ENCODE measurements at regions not wholly inside any gene's neighbourhood (a gene's known extent, or its start where the extent isn't known, plus 50 kb on each side); places are given as distances from the start of the nearest gene placed in this dataset.
"Not testable (repeated sequence)": the region's sequence is repeated elsewhere in the genome, so short reads cannot be mapped to it uniquely, and the experiment has no call there.

- DNase-seq = no peak
Measured at GRCh38 chr16:17567455-17567854, 96.7 kb upstream of the XYLT1 start.

GRCh38 chr16:17566656-17567450 lies 96.1 kb upstream of the XYLT1 start:
- DNase-seq = no peak

DNA sequence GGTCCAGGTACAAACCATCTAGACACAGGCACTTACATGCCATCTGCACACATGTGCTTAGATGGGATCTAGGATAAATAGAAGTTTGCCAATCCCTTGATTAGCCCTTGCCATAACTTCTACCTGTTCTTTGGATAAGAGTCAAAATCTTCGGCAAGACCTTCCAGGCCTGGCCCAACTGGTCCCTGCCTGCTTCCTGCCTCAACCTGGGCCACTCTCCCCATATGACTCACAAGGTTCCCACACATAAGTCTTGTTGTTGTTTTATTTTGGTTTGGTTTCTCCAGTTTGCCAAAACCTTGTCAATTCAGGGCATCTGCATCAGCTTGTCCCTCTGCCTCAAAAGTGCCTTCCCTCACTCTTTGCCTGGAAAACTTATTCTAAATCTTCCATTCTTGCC lies 95.3 kb upstream of the XYLT1 start:
- DNase-seq = no peak

DNA sequence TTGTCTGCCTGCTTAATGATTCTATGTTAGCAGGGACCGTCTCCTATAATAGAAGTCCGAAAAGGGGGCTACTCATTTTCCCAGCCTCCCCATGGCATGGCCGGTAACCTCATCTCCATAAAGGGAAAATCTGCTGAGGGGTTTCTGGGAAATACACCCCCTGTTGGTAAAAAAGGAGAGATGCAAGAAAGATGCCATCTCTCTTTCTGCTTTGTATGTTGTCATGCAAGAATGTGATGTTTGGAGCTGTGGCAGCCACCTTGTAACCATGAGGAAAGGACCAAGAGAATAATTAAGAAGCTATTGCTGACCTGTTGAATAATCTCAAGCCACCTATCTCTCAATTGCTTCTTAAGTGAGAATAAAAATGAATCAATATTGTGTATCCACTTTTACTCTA lies 94.8 kb upstream of the XYLT1 start:
- no peak for DNase-seq

GRCh38 chr16:17564856-17565255 lies 94.1 kb upstream of the XYLT1 start:
- no peak for DNase-seq

DNA sequence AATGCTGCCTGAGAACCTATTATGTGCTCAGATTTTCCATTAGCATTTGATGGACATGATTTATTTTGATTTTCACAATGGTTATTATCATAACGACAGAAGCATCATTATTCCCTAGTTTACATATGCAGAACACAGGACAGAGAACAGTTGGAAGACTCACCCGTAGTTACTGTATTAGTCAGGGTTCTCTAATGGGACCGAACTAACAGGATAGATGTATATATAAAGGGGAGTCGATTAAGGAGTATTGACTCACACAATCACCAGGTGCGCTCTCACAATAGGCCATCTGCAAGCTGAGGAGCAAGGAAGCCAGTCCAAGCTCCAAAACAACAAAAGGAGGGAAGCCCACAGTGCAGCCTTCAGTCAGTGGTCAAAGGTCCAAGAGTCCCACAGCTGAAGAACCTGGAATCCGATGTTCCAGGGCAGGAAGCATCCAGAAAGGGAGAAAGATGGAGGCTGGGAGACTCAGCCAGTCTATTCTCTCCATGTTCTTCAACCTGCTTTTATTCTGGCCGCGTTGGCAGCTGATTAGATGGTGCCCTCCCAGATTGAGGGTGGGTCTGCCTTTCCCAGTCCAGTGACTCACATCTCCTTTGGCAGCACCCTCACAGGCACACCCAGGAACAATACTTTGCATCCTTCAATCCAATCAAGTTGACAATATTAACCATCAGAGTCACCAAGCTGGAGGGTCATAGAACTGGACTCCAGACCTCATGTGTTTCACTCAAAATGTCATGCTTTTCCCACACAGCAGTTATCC lies 92.7 kb upstream of the XYLT1 start:
- DNase-seq = no peak

DNA sequence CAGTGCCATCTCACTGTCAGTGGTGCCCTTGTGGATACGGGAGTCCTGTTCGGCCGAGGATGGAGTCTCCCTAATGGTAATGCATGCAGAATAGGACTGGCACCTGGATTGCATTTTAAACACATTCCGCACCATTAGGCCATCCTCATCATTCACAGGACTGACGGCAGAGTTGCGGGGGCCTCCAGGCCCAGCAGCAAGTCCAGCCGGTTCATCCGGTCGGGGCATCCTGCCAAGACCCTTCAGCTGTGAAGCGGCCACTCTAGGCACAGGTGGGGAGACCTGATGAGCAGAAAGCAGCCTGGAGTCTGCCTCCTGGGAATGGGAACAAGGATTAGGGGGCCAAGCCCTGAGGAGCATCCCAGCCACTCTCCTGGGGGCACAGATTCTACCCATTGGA lies 90.3 kb upstream of the XYLT1 start:
- no peak for DNase-seq

DNA sequence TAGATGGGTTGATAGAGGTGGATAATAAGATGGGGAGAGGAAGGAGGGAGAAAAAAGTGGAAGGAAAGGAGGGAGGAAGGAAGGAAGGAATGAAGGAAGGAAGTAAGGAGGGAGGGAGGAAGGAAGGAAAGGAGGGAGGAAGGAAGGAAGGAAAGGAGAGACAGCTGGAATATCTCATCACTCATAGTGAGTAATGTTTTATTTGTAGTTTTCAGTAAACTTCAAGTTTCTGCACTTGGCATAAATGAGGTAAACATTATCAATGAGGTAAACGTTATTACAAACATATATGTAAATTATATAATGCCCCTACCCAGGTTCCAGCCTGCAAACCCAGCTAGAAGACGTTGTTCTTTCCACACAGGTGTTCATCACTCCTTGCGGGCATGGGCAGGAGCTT lies 89.8 kb upstream of the XYLT1 start:
- DNase-seq = no peak

GRCh38 chr16:17559394-17559793 lies 88.6 kb upstream of the XYLT1 start:
- DNase-seq = no peak

- DNase-seq = no peak
Measured at GRCh38 chr16:17557949-17558348, 87.2 kb upstream of the XYLT1 start.

DNA sequence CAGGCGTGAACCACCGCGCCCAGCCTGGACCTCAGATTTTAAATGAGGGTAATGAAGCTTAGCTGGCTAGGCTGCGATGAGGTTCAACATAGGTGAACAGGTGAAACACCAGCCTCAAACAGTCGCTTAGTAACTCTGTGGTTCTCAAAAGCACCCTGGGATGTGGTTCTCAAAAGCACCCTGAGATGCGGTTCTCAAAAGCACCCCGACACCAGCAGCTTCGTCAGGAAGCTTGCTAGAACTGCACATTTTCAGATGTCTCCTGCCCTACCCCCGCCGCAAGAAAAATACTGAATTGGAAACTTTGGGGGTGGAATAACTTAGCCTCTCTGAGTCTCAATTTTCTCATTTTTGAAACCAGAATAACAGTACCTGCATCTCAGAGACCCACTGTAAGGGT lies 86.7 kb upstream of the XYLT1 start:
- DNase-seq = no peak

DNA sequence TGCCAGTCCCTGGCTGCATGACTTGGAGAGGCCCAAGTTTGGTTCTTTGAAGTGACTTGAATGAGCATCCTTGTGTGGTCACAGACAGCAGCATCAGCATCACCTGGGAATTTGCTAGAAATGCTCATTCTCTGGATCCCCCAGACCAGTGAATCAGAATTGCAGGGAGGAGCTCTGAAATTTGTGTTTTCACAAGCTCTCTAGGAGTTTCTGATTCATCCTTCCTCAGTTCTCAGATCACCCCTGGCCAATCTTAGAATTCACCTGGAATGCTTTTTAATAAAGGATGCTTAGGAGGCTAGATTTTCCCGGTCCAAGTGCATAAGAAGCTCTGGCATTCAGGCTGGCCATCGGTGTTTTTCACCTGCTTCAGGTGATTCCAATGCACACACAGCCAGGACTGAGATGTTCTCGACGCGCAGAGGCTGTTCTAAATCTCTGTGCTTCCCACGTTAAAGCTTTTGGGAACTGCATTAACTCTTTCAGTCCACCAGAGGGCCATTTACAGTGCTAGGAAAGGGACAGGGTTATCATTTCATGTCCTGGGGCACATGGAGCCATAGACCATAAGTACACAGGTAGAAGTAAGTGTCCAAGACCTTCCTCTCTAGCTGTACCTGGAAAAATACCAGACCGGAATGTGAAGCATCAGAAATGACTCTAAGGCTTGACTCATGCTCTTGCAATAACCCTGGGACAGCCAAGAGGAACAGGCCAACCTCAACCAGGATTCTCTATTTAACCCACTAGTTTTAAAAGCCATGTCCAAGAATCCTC lies 85.7 kb upstream of the XYLT1 start:
- no peak for DNase-seq

GRCh38 chr16:17555176-17555575 lies 84.4 kb upstream of the XYLT1 start:
- DNase-seq = no peak

GRCh38 chr16:17552351-17552750 lies 81.6 kb upstream of the XYLT1 start:
- no peak for DNase-seq

- not testable (repeated sequence) for DNase-seq
Measured at GRCh38 chr16:17551682-17552081, 80.9 kb upstream of the XYLT1 start.

DNA sequence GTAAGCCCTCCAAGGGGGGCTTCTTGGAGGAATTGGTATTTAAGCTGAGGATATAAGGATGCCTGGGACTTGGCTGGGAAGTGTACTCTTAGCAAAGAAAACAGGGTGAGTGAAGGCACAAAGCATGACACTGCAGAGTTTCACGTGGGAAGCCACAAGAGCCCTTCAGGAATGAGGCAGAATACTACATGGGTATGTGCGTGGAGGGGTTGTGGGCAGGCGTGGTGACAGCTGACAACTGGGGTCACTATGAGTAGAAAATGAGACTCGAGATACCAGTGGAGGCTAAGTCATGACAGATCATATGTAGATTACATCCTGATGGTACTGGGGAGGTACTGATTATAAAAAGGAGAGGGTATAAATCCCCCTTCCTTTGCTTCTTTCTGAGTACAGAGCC lies 78.1 kb upstream of the XYLT1 start:
- DNase-seq = no peak

GRCh38 chr16:17544785-17545184 lies 74.0 kb upstream of the XYLT1 start:
- DNase-seq = peak; percentile 21

GRCh38 chr16:17544304-17544703 lies 73.5 kb upstream of the XYLT1 start:
- no peak for DNase-seq

DNA sequence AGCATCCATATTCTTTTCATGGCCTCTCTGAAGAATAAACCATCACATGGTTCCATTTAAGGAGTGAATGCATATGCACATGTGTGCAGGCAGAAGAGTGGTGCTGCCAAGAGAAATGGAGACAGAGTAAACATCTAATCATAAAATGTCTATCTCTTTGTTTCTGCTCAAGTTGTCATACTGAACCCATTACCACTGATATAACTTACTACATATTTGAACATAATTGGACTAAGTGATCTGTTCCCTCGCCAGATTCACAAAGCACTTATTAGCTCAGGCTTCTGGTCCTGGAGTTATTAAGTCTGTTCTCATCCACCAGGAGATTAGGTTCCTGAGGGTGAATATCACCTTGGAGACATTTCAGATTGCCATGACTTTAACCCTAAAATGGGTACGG lies 72.3 kb upstream of the XYLT1 start:
- DNase-seq = no peak

DNA sequence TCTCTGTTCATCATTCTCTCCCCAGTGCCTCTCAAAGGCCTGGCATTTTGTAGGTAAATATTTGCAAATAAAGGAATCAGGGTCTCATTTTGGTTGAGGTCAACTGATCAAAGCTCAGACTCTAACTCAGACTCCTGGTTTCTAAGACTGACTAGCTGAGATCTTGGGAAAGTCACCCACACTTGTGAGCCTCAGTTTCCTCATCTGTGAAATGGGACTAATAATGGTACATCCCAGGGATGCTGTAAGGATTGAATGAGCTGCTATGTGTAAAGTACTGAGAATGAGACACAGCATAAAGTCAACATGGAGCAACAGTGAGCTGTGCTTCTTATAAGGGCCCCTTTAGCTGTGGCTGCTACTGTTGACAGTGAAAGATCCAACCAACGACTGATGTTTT lies 70.6 kb upstream of the XYLT1 start:
- DNase-seq = no peak

DNA sequence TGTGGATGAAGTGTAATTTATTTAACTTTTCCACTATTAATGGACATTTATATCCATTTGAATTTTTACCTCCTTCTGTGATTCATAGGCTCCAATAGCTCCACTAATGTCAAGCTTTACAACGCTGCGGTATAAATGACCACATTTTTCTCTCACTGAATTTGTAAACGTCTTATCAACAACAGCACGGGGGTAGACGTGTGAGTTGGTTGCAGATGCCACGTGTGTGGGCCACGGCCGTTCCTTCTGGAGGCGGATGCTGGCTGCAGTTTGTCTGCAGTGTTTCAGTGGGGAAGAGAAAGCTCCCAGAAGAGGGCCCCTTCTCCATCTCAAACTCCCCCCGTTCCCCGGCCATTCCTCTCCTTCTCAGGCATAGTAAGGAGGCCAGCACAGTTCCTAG lies 68.2 kb upstream of the XYLT1 start:
- DNase-seq = no peak

DNA sequence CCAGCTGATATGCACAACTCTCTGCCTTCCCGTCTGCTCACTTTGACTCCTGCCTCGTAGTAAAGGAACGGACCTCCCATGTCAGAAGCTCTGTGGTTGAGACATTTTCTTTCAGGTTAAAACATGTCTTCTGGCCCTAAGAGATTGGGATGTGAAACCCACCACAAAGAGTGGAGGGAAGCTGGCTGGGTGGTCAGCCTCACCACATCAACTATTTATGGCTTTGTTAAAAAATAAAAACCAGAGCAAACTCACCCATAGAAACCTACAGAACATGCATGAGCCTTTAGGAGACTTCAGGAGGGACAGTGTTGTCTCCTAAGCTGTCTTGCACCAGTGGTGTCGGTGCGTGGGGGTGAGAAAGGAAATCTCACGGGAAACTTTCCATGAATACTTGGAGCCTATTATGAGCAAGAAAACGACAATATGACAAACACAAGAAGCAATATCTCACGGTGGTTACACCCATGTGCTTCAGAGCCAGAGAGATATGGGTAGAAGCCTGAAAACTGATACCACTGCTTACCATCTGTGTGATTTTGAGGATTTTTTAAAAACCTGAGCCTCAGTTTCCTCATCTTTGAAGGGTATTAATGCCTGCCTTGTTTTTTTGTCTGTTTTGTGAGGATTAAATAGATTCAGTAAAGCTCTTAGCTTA lies 61.7 kb upstream of the XYLT1 start:
- DNase-seq = no peak

All from stimulated activated CD4-positive, alpha-beta T cell treated with anti-CD3 and anti-CD28 coated beads, Interleukin-1b, Interleukin-23, amount 100 ng/mL, for 48 hours (primary cell).